Keratinocyte (primary cell): ENCODE measurements at regions not wholly inside any gene's neighbourhood (a gene's known extent, or its start where the extent isn't known, plus 50 kb on each side); places are given as distances from the start of the nearest gene placed in this dataset.

Source experiments
- EZH2 ChIP-seq: IDR thresholded peaks from one replicate; pipeline ENCODE4 v1.6.1; 2012; ENCODE audit warnings: inconsistent platforms, mild to moderate bottlenecking, low read length, moderate library complexity
- TF ChIP-seq, protein P1 (sequence below), 3 experiments: IDR thresholded peaks in 1 of 3; conservative IDR thresholded peaks in 1 of 3; optimal IDR thresholded peaks in 1 of 3; 2 replicates in 2 of 3; 3 replicates in 1 of 3; pipeline versions ENCODE3 to v1.5.1; 2011; ENCODE audit warnings: low read length in 3 of 3, mild to moderate bottlenecking in 3 of 3, moderate library complexity in 2 of 3, control low read depth in 1 of 3, inconsistent platforms in 1 of 3; ENCODE audit not compliant: insufficient read depth in 2 of 3; ENCODE audit errors: extremely low read depth in 1 of 3

GRCh38 chr18:41119031-41119430 lies 836.0 kb upstream of the PIK3C3 start:
- TF ChIP-seq, protein P1, sequence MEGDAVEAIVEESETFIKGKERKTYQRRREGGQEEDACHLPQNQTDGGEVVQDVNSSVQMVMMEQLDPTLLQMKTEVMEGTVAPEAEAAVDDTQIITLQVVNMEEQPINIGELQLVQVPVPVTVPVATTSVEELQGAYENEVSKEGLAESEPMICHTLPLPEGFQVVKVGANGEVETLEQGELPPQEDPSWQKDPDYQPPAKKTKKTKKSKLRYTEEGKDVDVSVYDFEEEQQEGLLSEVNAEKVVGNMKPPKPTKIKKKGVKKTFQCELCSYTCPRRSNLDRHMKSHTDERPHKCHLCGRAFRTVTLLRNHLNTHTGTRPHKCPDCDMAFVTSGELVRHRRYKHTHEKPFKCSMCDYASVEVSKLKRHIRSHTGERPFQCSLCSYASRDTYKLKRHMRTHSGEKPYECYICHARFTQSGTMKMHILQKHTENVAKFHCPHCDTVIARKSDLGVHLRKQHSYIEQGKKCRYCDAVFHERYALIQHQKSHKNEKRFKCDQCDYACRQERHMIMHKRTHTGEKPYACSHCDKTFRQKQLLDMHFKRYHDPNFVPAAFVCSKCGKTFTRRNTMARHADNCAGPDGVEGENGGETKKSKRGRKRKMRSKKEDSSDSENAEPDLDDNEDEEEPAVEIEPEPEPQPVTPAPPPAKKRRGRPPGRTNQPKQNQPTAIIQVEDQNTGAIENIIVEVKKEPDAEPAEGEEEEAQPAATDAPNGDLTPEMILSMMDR (optimal IDR thresholded peaks at IDR 0.05 in 1 of 3, IDR thresholded peaks at IDR 0.05 in 1 of 3, conservative IDR thresholded peaks at IDR 0.05 in 1 of 3; ENCODE audit: extremely low read depth in 1 of 3, insufficient read depth in 2 of 3, low read length in 3 of 3), result no peak
- no peak for TF ChIP-seq EZH2
